ENCODE measurements at regions not wholly inside any gene's neighbourhood (a gene's known extent, or its start where the extent isn't known, plus 50 kb on each side); places are given as distances from the start of the nearest gene placed in this dataset.

DNA sequence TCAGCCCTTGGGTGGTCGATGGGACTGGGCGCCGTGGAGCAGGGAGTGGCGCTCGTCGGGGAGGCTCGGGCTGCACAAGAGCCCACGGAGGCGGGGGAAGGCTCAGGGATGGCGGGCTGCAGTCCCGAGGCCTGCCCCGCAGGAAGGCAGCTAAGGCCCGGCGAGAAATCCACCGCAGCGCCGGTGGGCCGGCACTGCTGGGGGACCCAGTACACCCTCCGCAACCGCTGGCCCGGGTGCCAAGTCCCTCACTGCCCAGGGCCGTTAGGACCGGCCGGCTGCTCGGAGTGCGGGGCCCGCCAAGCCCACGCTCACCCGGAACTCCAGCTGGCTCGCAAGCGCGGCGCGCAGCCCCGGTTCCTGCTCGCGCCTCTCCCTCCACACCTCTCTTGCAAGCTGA lies 138.4 kb downstream of the BAMBI start:
- no peak for DNase-seq (ENCODE audit: extremely low read depth, insufficient read length)
- no peak for TF ChIP-seq CTCF (IDR thresholded peaks at IDR 0.05; ENCODE audit: insufficient read depth, low read length, poor library complexity, severe bottlenecking)
- Histone ChIP-seq H3K36me3 (ENCODE audit: control insufficient read depth, insufficient read depth, low read length) (no peaks in the 10 kb centered on the region), H3K27me3 (replicated peaks; ENCODE audit: control insufficient read depth, insufficient read depth, low read length) (no peaks in the 10 kb centered on the region), H3K4me3 (replicated peaks; ENCODE audit: low read depth, low read length) (no peak overlapping the region)

- no peak for DNase-seq (ENCODE audit: extremely low read depth, insufficient read length)
- no peaks in the 10 kb centered on the region for H3K27me3 ChIP-seq (replicated peaks; ENCODE audit: control insufficient read depth, insufficient read depth, low read length)
- H3K36me3 ChIP-seq (ENCODE audit: control insufficient read depth, insufficient read depth, low read length) = no peaks in the 10 kb centered on the region
- TF ChIP-seq CTCF (IDR thresholded peaks at IDR 0.05; ENCODE audit: insufficient read depth, low read length, poor library complexity, severe bottlenecking) = no peak
- H3K4me3 ChIP-seq (replicated peaks; ENCODE audit: low read depth, low read length) = no peak overlapping the region
Measured at GRCh38 chr10:28822719-28823464, 145.6 kb downstream of the BAMBI start.

DNA sequence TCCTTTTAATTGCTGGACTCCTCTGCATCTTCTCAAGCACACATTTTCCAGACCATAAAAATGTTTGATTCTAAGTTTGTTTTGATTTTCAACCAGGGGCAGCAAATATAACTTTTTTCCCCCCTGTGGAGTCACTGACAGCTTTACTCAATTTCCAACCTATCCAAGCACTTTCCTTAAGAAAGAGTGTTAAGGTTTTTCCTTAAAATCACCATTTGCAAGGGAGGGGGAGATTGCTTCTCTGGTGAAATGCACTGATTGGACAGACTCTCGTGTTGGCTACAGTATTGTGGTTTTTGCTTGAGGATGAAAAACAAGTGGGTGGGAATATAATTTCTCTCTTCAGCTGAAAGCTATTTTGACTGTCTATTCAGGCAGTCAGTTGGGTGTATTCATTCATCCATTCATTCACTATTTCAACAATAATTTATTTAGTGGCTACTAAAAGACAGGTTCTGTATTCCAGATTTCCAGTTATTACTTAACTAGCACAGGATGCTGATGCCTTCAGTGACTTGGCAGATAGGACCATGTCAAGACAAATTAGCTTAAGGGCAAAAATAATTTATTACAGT lies 146.3 kb downstream of the BAMBI start:
- H3K4me3 ChIP-seq (replicated peaks; ENCODE audit: low read depth, low read length) = no peak overlapping the region
- H3K36me3 ChIP-seq (ENCODE audit: control insufficient read depth, insufficient read depth, low read length) = no peaks in the 10 kb centered on the region
- no peaks in the 10 kb centered on the region for H3K27me3 ChIP-seq (replicated peaks; ENCODE audit: control insufficient read depth, insufficient read depth, low read length)
- TF ChIP-seq CTCF (IDR thresholded peaks at IDR 0.05; ENCODE audit: insufficient read depth, low read length, poor library complexity, severe bottlenecking) = no peak
- no peak for DNase-seq (ENCODE audit: extremely low read depth, insufficient read length)

GRCh38 chr10:28833313-28833712 lies 156.0 kb downstream of the BAMBI start:
- H3K27me3 ChIP-seq (replicated peaks; ENCODE audit: control insufficient read depth, insufficient read depth, low read length) = no peaks in the 10 kb centered on the region
- no peaks in the 10 kb centered on the region for H3K36me3 ChIP-seq (ENCODE audit: control insufficient read depth, insufficient read depth, low read length)
- TF ChIP-seq CTCF (IDR thresholded peaks at IDR 0.05; ENCODE audit: insufficient read depth, low read length, poor library complexity, severe bottlenecking) = no peak
- no peak for DNase-seq (ENCODE audit: extremely low read depth, insufficient read length)
- no peak overlapping the region for H3K4me3 ChIP-seq (replicated peaks; ENCODE audit: low read depth, low read length)

DNA sequence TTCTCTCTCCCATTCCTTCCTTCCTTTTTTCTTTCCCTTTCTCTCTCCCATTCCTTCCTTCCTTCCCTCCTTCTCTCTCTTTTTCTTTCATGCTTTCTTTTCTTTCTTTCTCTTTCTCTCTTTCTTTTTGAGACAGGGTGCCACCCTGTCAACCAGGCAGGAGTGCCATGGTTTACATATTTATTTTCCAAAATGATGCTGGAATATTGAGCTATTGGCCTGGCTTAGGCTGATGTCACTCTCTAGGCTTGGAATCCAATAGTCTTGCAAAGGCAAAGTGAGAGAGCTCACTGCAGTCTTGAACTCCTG lies 159.1 kb downstream of the BAMBI start:
- H3K27me3 ChIP-seq (replicated peaks; ENCODE audit: control insufficient read depth, insufficient read depth, low read length) = no peaks in the 10 kb centered on the region
- no peaks in the 10 kb centered on the region for H3K36me3 ChIP-seq (ENCODE audit: control insufficient read depth, insufficient read depth, low read length)
- no peak overlapping the region for H3K4me3 ChIP-seq (replicated peaks; ENCODE audit: low read depth, low read length)
- no peak for DNase-seq (ENCODE audit: extremely low read depth, insufficient read length)
- no peak for TF ChIP-seq CTCF (IDR thresholded peaks at IDR 0.05; ENCODE audit: insufficient read depth, low read length, poor library complexity, severe bottlenecking)

Measured in GM06990 (cell line).